ENCODE measurements at regions not wholly inside any gene's neighbourhood (a gene's known extent, or its start where the extent isn't known, plus 50 kb on each side); places are given as distances from the start of the nearest gene placed in this dataset.

GRCh38 chr10:64952042-64952441 is 1430.8 kb downstream of the REEP3 start:
- Histone ChIP-seq H3K27me3 (ENCODE audit: insufficient read depth) (no peaks in the 10 kb centered on the region), H2AFZ (no peak overlapping the region), H3K27ac (ENCODE audit: low read depth) (no peak overlapping the region), H3K4me1 (ENCODE audit: insufficient read depth) (no peaks in the 10 kb centered on the region), H3K9me2 (ENCODE audit: insufficient read depth) (no peaks in the 10 kb centered on the region; the same call in 1 of the 2 replicates), H3F3A (replicated peaks; ENCODE audit: low read depth) (no peaks in the 10 kb centered on the region), H4K20me1 (replicated peaks; ENCODE audit: insufficient read depth) (no peaks in the 10 kb centered on the region), H3K36me3 (ENCODE audit: insufficient read depth) (no peaks in the 10 kb centered on the region), H3K4me3 (no peak overlapping the region), H3K79me2 (replicated peaks; ENCODE audit: insufficient read depth) (no peaks in the 10 kb centered on the region), H3K4me2 (no peak overlapping the region)
- DNase-seq (ENCODE audit: low spot score): no peak
- H3K4me1 Mint-ChIP-seq: no peaks in the 10 kb centered on the region
- ATAC-seq: no peak
- H3K4me3 Mint-ChIP-seq: no peak overlapping the region
- H3K9me3 Mint-ChIP-seq: peaks cover 23% of the 10 kb centered on the region
- peaks cover 6% of the 10 kb centered on the region; the same call in 1 of the 3 replicates for H3K36me3 Mint-ChIP-seq (ENCODE audit: low read depth)
- TF ChIP-seq CTCF (conservative IDR thresholded peaks at IDR 0.05; ENCODE audit: low read depth in 2 of 2): no peak
- TF ChIP-seq ZNF462 (CRISPR knock-in tag; IDR thresholded peaks at IDR 0.05): no peak
- no peak for TF ChIP-seq JUNB (IDR thresholded peaks at IDR 0.05; ENCODE audit: unreplicated experiment)
- TF ChIP-seq EZH2phosphoT487 (IDR thresholded peaks at IDR 0.05; ENCODE audit: unreplicated experiment): no peak
- no peak for TF ChIP-seq POLR2AphosphoS5 (IDR thresholded peaks at IDR 0.05; ENCODE audit: low read depth)
- TF ChIP-seq EZH2 (IDR thresholded peaks at IDR 0.05; ENCODE audit: low read depth, unreplicated experiment): no peak
- no peak for TF ChIP-seq CREB1 (CRISPR knock-in tag; IDR thresholded peaks at IDR 0.05; ENCODE audit: low read depth)
- H3K27me3 Mint-ChIP-seq (ENCODE audit: insufficient read depth, low read depth, poor library complexity): peaks cover 4% of the 10 kb centered on the region
- H3K27ac Mint-ChIP-seq: no peak overlapping the region
